WERI-Rb-1 (cell line): ENCODE measurements at regions not wholly inside any gene's neighbourhood (a gene's known extent, or its start where the extent isn't known, plus 50 kb on each side); places are given as distances from the start of the nearest gene placed in this dataset.
A peak's percentile ranks its signal among the peaks of the same experiment; 100 is the strongest.

Experiments
- DNase-seq: peaks from one replicate; pipeline ENCODE4 v3.0.0-alpha.2; 2020
- H3K27ac ChIP-seq: fragments of 250-450 bp; sonication (Bioruptor Pico); 2 replicates; pipeline ENCODE4 v1.5.1; 2020; ENCODE audit warnings: mild to moderate bottlenecking, moderate library complexity
- H3K27me3 ChIP-seq: fragments of 250-450 bp; sonication (Bioruptor Pico); 2 replicates; pipeline ENCODE4 v1.5.1; 2021; ENCODE audit warnings: mild to moderate bottlenecking, low read depth, moderate library complexity; ENCODE audit not compliant: insufficient read depth, severe bottlenecking
- H3K36me3 ChIP-seq: fragments of 250-450 bp; sonication (Bioruptor Pico); 2 replicates; pipeline ENCODE4 v1.5.1; 2020; ENCODE audit warnings: mild to moderate bottlenecking, moderate library complexity
- H3K4me3 ChIP-seq: 2 replicates; pipeline ENCODE4 v1.5.1; 2011; ENCODE audit warnings: low read depth, mild to moderate bottlenecking, control low read depth, low read length
- H3K9me3 ChIP-seq: fragments of 250-450 bp; sonication (Bioruptor Pico); 2 replicates; pipeline ENCODE4 v1.5.1; 2021; ENCODE audit warnings: mild to moderate bottlenecking, moderate library complexity; ENCODE audit not compliant: severe bottlenecking
- CTCF ChIP-seq: IDR thresholded peaks from 2 replicates; pipeline ENCODE4 v1.5.1; 2011; ENCODE audit warnings: low read depth, mild to moderate bottlenecking, control low read depth, inconsistent platforms, low read length

- peaks cover 4% of the 10 kb centered on the region for H3K9me3 ChIP-seq
- H3K4me3 ChIP-seq: no peak overlapping the region
- no peak overlapping the region for H3K27ac ChIP-seq
- no peak for TF ChIP-seq CTCF
- no peaks in the 10 kb centered on the region for H3K27me3 ChIP-seq
- H3K36me3 ChIP-seq: no peaks in the 10 kb centered on the region
- DNase-seq: no peak
These were observed 133.2 kb upstream of the HDGFL1 start for GRCh38 chr6:22436134-22436533.

- H3K36me3 ChIP-seq: no peaks in the 10 kb centered on the region
- no peak for TF ChIP-seq CTCF
- H3K27ac ChIP-seq: no peak overlapping the region
- DNase-seq: no peak
- H3K4me3 ChIP-seq: no peak overlapping the region
- H3K9me3 ChIP-seq: peaks cover 4% of the 10 kb centered on the region
- H3K27me3 ChIP-seq: no peaks in the 10 kb centered on the region
These were observed 131.7 kb upstream of the HDGFL1 start for GRCh38 chr6:22437665-22438064.

GRCh38 chr6:22442826-22443225, 126.5 kb upstream of the HDGFL1 start:
- no peak for TF ChIP-seq CTCF
- Histone ChIP-seq H3K36me3 (no peaks in the 10 kb centered on the region), H3K27ac (peak overlapping the region; percentile 19), H3K4me3 (no peak overlapping the region), H3K9me3 (peaks cover 3% of the 10 kb centered on the region), H3K27me3 (no peaks in the 10 kb centered on the region)
- DNase-seq: peak; percentile 54

GRCh38 chr6:22444330-22444729, 125.0 kb upstream of the HDGFL1 start:
- H3K27me3 ChIP-seq: no peaks in the 10 kb centered on the region
- peaks cover 3% of the 10 kb centered on the region for H3K9me3 ChIP-seq
- H3K4me3 ChIP-seq: no peak overlapping the region
- no peak for TF ChIP-seq CTCF
- no peak for DNase-seq
- no peak overlapping the region for H3K27ac ChIP-seq
- H3K36me3 ChIP-seq: no peaks in the 10 kb centered on the region

GRCh38 chr6:22445946-22446345, 123.4 kb upstream of the HDGFL1 start:
- Histone ChIP-seq H3K4me3 (no peak overlapping the region), H3K27ac (no peak overlapping the region), H3K27me3 (no peaks in the 10 kb centered on the region), H3K36me3 (no peaks in the 10 kb centered on the region), H3K9me3 (peaks cover 3% of the 10 kb centered on the region)
- TF ChIP-seq CTCF: no peak
- DNase-seq: no peak
